RWPE2 (cell line): ENCODE measurements at regions not wholly inside any gene's neighbourhood (a gene's known extent, or its start where the extent isn't known, plus 50 kb on each side); places are given as distances from the start of the nearest gene placed in this dataset.

Source experiments
- ATAC-seq: fragments of 200-7000 bp; cut with Tn5 transposase; 3 replicates; pipeline ENCODE4 v1.9.1; 2021; ENCODE audit warnings: low read depth
- DNase-seq: peaks from one replicate; pipeline ENCODE4 v3.0.0-alpha.2; 2020; ENCODE audit warnings: low spot score
- H3K27ac ChIP-seq: fragments of 450-650 bp; 2 replicates; pipeline ENCODE4 v1.5.1; 2017; ENCODE audit warnings: mild to moderate bottlenecking; ENCODE audit not compliant: poor library complexity, severe bottlenecking
- H3K27me3 ChIP-seq: fragments of 250-450 bp; sonication (Bioruptor Pico); 2 replicates; pipeline ENCODE4 v1.5.1; 2021; ENCODE audit warnings: mild to moderate bottlenecking, moderate library complexity; ENCODE audit not compliant: insufficient read depth, poor library complexity, severe bottlenecking
- H3K36me3 ChIP-seq: fragments of 250-450 bp; sonication (Bioruptor Pico); 2 replicates; pipeline ENCODE4 v1.5.1; 2020; ENCODE audit warnings: low read depth, mild to moderate bottlenecking, moderate library complexity
- H3K4me1 ChIP-seq: fragments of 250-450 bp; sonication (Bioruptor Pico); 2 replicates; pipeline ENCODE4 v1.5.1; 2021; ENCODE audit warnings: mild to moderate bottlenecking, moderate library complexity; ENCODE audit not compliant: insufficient read depth, poor library complexity, severe bottlenecking
- H3K4me3 ChIP-seq: fragments of 250-450 bp; sonication (Bioruptor Pico); 2 replicates; pipeline ENCODE4 v1.5.1; 2021; ENCODE audit warnings: mild to moderate bottlenecking, moderate library complexity; ENCODE audit not compliant: severe bottlenecking
- H3K9me3 ChIP-seq: fragments of 250-450 bp; sonication (Bioruptor Pico); 2 replicates; pipeline ENCODE4 v1.5.1; 2021; ENCODE audit warnings: mild to moderate bottlenecking, moderate library complexity; ENCODE audit not compliant: severe bottlenecking
- TF ChIP-seq, protein P1 (sequence below): fragments of 450-650 bp; IDR thresholded peaks from one replicate; pipeline ENCODE4 v1.5.1; 2017; ENCODE audit warnings: mild to moderate bottlenecking, moderate library complexity; ENCODE audit not compliant: poor library complexity, severe bottlenecking

DNA sequence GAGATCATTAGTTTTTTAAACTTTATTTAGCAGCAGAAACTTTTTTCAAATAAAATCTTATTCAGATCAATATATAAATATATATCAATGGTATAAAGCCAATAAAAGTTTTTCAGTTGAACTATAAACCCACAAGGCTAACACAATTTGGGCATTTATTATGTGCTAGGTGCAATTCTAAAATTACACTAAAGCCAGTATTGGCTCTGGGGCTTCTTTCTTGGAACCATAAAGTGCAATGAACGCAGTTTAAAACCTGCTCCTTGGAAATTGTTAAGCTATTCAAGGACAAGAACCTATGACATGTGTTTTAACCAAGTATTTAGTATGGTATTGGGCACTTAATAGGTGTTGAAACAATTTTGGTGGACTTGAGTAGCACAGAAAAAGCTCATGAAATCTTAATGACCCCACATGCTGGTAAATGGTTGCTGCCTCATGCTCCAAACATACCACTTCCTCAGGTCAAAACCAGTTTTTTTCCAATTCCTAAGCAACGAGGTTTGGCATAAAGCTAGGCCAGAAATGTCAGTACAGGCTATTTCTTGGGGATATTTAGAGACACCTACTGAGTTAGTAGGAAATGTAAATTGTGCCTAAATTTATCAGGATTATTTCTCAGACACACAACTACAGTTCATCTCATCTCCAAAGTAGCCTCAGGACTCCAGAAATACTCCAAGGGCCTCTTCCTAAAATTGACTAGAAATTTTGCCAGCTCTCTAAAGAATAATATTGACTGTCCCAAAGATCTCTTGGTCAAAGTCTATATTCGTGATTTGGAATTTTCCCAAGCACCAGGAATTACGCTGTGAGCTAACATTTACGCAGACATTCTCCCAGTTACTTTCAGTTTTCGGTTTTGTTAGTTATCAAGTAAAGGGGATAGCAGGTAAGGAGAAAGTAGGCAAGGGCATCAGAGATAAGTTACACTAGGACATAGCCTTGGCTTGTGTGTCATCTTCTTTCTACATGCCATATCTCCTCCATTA, 90.9 kb upstream of the LGSN start:
- DNase-seq (no peak), ATAC-seq (no peak)
- H3K36me3 ChIP-seq: no peaks in the 10 kb centered on the region
- H3K9me3 ChIP-seq: no peaks in the 10 kb centered on the region
- H3K27ac ChIP-seq: no peak overlapping the region
- H3K4me1 ChIP-seq: no peaks in the 10 kb centered on the region
- TF ChIP-seq, protein P1, sequence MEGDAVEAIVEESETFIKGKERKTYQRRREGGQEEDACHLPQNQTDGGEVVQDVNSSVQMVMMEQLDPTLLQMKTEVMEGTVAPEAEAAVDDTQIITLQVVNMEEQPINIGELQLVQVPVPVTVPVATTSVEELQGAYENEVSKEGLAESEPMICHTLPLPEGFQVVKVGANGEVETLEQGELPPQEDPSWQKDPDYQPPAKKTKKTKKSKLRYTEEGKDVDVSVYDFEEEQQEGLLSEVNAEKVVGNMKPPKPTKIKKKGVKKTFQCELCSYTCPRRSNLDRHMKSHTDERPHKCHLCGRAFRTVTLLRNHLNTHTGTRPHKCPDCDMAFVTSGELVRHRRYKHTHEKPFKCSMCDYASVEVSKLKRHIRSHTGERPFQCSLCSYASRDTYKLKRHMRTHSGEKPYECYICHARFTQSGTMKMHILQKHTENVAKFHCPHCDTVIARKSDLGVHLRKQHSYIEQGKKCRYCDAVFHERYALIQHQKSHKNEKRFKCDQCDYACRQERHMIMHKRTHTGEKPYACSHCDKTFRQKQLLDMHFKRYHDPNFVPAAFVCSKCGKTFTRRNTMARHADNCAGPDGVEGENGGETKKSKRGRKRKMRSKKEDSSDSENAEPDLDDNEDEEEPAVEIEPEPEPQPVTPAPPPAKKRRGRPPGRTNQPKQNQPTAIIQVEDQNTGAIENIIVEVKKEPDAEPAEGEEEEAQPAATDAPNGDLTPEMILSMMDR: no peak
- no peaks in the 10 kb centered on the region for H3K27me3 ChIP-seq
- H3K4me3 ChIP-seq: no peak overlapping the region

DNA sequence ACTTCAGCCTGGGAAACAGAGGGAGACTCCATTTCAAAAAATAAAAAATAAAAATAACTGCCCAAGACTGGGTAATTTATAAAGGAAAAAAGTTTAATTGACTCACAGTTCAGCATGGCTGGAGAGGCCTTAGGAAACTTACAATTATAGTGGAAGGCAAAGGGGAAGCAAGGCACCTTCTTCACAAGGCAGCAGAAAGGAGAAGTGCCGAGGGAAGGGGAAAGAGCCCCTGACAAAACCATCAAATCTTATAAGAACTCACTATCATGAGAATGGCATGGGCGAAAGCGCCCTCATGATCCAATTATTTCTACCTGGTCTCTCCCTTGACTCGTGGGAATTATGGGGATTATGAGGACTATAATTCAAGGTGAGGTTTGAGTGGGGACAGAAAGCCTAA, 95.5 kb upstream of the LGSN start:
- no peak overlapping the region for H3K27ac ChIP-seq
- H3K4me3 ChIP-seq: no peak overlapping the region
- TF ChIP-seq, protein P1: no peak
- H3K4me1 ChIP-seq: no peaks in the 10 kb centered on the region
- DNase-seq: no peak
- H3K27me3 ChIP-seq: no peaks in the 10 kb centered on the region
- no peaks in the 10 kb centered on the region for H3K9me3 ChIP-seq
- no peak for ATAC-seq
- H3K36me3 ChIP-seq: no peaks in the 10 kb centered on the region

DNA sequence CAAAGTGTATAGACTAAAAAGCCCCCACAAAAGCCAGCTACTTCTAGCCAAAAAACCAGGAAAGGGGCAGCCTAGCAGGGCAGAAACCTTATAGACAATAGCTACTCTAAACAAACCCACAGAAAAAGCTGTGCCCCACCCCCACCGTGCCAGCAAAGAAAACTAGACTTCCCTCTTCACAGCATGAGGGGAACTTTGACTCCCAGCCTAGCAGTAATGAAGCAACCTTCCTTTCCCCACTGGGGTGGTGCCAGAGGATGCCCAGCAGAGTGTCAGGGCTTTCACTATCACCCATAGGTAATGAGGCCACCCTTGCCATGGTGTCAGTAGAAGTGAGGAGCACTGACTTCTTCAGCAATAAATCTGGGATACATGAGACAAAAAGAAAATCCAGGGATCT, 99.0 kb upstream of the LGSN start:
- H3K36me3 ChIP-seq: no peaks in the 10 kb centered on the region
- TF ChIP-seq, protein P1: no peak
- H3K27ac ChIP-seq: no peak overlapping the region
- H3K4me1 ChIP-seq: no peaks in the 10 kb centered on the region
- DNase-seq (no peak), ATAC-seq (no peak)
- no peaks in the 10 kb centered on the region for H3K9me3 ChIP-seq
- no peak overlapping the region for H3K4me3 ChIP-seq
- H3K27me3 ChIP-seq: no peaks in the 10 kb centered on the region

DNA sequence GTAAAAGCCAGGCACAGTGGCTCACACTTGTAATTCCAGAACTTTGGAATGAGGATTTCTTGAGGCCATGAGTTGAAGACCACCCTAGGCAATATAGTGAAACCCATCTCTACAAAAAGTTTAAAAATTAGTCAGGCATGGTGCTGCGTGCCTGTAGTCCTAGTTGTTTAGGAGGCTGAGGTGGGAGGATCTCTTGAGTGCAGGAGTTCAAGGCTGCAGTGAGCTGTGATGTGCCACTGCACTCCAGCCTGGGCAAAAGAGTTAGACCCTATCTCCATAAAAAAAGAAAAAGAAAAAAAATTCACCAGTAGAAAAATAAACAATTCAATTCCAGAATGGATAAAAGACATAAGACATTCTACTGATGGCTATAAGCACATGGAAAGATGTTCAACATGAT, 104.9 kb upstream of the LGSN start:
- Histone ChIP-seq H3K4me3 (no peak overlapping the region), H3K9me3 (no peaks in the 10 kb centered on the region), H3K27ac (no peak overlapping the region), H3K4me1 (no peaks in the 10 kb centered on the region), H3K36me3 (no peaks in the 10 kb centered on the region), H3K27me3 (no peaks in the 10 kb centered on the region)
- ATAC-seq (no peak), DNase-seq (no peak)
- TF ChIP-seq, protein P1: no peak

DNA sequence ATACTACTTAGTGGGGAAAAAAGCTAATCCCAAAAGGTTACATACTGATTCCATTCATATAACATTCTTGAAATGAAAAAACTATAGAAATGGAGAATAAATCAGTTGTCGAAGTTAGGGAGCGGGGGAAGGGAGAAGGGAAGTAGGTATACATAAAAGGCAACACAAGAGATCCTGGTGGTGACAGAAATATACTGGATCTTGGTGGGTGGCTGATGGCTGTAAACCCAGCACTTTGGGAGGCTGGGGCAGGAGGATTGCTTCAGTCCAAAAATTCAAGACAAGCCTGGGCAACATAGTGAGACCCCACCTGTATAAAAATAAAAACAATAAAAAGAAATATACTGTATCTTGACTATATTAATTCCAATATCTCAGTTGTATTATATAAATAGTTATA, 105.7 kb upstream of the LGSN start:
- ATAC-seq (no peak), DNase-seq (no peak)
- TF ChIP-seq, protein P1: no peak
- H3K9me3 ChIP-seq: no peaks in the 10 kb centered on the region
- H3K27me3 ChIP-seq: no peaks in the 10 kb centered on the region
- H3K4me1 ChIP-seq: no peaks in the 10 kb centered on the region
- H3K36me3 ChIP-seq: no peaks in the 10 kb centered on the region
- no peak overlapping the region for H3K27ac ChIP-seq
- H3K4me3 ChIP-seq: no peak overlapping the region
